ENCODE measurements at regions not wholly inside any gene's neighbourhood (a gene's known extent, or its start where the extent isn't known, plus 50 kb on each side); places are given as distances from the start of the nearest gene placed in this dataset.

GRCh38 chr10:18968159-18968558 lies 80.4 kb upstream of the MALRD1 start:
- no peak overlapping the region for H3K4me2 ChIP-seq (ENCODE audit: low read length)
- CTCF ChIA-PET (ENCODE audit: unreplicated experiment): no interaction called here
- H3K27ac ChIP-seq (ENCODE audit: low read depth, low read length, poor library complexity, severe bottlenecking): no peak overlapping the region
- no peaks in the 10 kb centered on the region for H3K4me1 ChIP-seq (ENCODE audit: insufficient read depth, low read length, poor library complexity, severe bottlenecking)
- no peak overlapping the region for H2AFZ ChIP-seq (ENCODE audit: low read length)
- no peaks in the 10 kb centered on the region for H3K79me2 ChIP-seq (ENCODE audit: insufficient read depth, low read depth, low read length)
- H3K4me3 ChIP-seq (ENCODE audit: low read depth, low read length, poor library complexity, severe bottlenecking): no peak overlapping the region
- no peaks in the 10 kb centered on the region for H3K36me3 ChIP-seq (ENCODE audit: insufficient read depth, low read length)
- intact Hi-C loops (cut with micrococcal nuclease; ENCODE audit: unreplicated experiment): no loop called here
- POLR2A ChIA-PET: no interaction called here
- no peaks in the 10 kb centered on the region for H3K9me2 ChIP-seq (ENCODE audit: insufficient read depth, low read length)
- H3K9me3 ChIP-seq (ENCODE audit: low read length): no peaks in the 10 kb centered on the region
- H4K20me1 ChIP-seq (ENCODE audit: insufficient read depth, low read length): no peaks in the 10 kb centered on the region
- TF ChIP-seq EZH2phosphoT487 (IDR thresholded peaks at IDR 0.05; ENCODE audit: borderline replicate concordance, low read depth, low read length) (no peak), CTCF (conservative IDR thresholded peaks at IDR 0.05; ENCODE audit: low read length) (no peak)
- BruUV-seq (replicated peaks): no TSS peak
- no peak for DNase-seq (ENCODE audit: low spot score)

- Histone ChIP-seq H3K27ac (ENCODE audit: low read depth, low read length, poor library complexity, severe bottlenecking) (no peak overlapping the region), H3K9me3 (ENCODE audit: low read length) (no peaks in the 10 kb centered on the region), H3K4me3 (ENCODE audit: low read depth, low read length, poor library complexity, severe bottlenecking) (no peak overlapping the region), H2AFZ (ENCODE audit: low read length) (no peak overlapping the region), H3K4me2 (ENCODE audit: low read length) (no peak overlapping the region), H3K4me1 (ENCODE audit: insufficient read depth, low read length, poor library complexity, severe bottlenecking) (no peaks in the 10 kb centered on the region), H3K9me2 (ENCODE audit: insufficient read depth, low read length) (no peaks in the 10 kb centered on the region), H3K36me3 (ENCODE audit: insufficient read depth, low read length) (no peaks in the 10 kb centered on the region), H3K79me2 (ENCODE audit: insufficient read depth, low read depth, low read length) (no peaks in the 10 kb centered on the region), H4K20me1 (ENCODE audit: insufficient read depth, low read length) (no peaks in the 10 kb centered on the region)
- intact Hi-C loops (cut with micrococcal nuclease; ENCODE audit: unreplicated experiment): no loop called here
- ChIA-PET CTCF (ENCODE audit: unreplicated experiment) (no interaction called here), POLR2A (interaction anchor here (0.9 kb wide), 1 partner anchor 10 kb away, joined by 3 read pairs; no protein-coding TSS in a partner anchor)
- no TSS peak for BruUV-seq (replicated peaks)
- no peak for TF ChIP-seq EZH2phosphoT487 (IDR thresholded peaks at IDR 0.05; ENCODE audit: borderline replicate concordance, low read depth, low read length)
- DNase-seq (ENCODE audit: low spot score): no peak
Measured at GRCh38 chr10:18976696-18977251, 71.8 kb upstream of the MALRD1 start.

GRCh38 chr10:18980089-18980629 lies 68.4 kb upstream of the MALRD1 start:
- Histone ChIP-seq H3K36me3 (ENCODE audit: insufficient read depth, low read length) (no peaks in the 10 kb centered on the region), H3K4me2 (ENCODE audit: low read length) (no peak overlapping the region), H3K4me3 (ENCODE audit: low read depth, low read length, poor library complexity, severe bottlenecking) (no peak overlapping the region), H3K9me3 (ENCODE audit: low read length) (no peaks in the 10 kb centered on the region), H2AFZ (ENCODE audit: low read length) (no peak overlapping the region), H3K27ac (ENCODE audit: low read depth, low read length, poor library complexity, severe bottlenecking) (no peak overlapping the region), H4K20me1 (ENCODE audit: insufficient read depth, low read length) (no peaks in the 10 kb centered on the region), H3K9me2 (ENCODE audit: insufficient read depth, low read length) (no peaks in the 10 kb centered on the region), H3K4me1 (ENCODE audit: insufficient read depth, low read length, poor library complexity, severe bottlenecking) (no peaks in the 10 kb centered on the region), H3K79me2 (ENCODE audit: insufficient read depth, low read depth, low read length) (no peaks in the 10 kb centered on the region)
- ChIA-PET POLR2A (no interaction called here), CTCF (ENCODE audit: unreplicated experiment) (no interaction called here)
- no peak for TF ChIP-seq EZH2phosphoT487 (IDR thresholded peaks at IDR 0.05; ENCODE audit: borderline replicate concordance, low read depth, low read length)
- TF ChIP-seq CTCF (conservative IDR thresholded peaks at IDR 0.05; ENCODE audit: low read length): no peak
- no TSS peak for BruUV-seq (replicated peaks)
- intact Hi-C loops (cut with micrococcal nuclease; ENCODE audit: unreplicated experiment): no loop called here
- no peak for DNase-seq (ENCODE audit: low spot score)
